ENCODE measurements at regions not wholly inside any gene's neighbourhood (a gene's known extent, or its start where the extent isn't known, plus 50 kb on each side); places are given as distances from the start of the nearest gene placed in this dataset.
A peak's percentile ranks its signal among the peaks of the same experiment; 100 is the strongest.

- Mint-ChIP-seq H3K9me3 (no peaks in the 10 kb centered on the region), H3K4me3 (no peak overlapping the region)
These were observed 50.4 kb upstream of the CIBAR2 start for GRCh38 chr16:85162478-85163277.

DNA sequence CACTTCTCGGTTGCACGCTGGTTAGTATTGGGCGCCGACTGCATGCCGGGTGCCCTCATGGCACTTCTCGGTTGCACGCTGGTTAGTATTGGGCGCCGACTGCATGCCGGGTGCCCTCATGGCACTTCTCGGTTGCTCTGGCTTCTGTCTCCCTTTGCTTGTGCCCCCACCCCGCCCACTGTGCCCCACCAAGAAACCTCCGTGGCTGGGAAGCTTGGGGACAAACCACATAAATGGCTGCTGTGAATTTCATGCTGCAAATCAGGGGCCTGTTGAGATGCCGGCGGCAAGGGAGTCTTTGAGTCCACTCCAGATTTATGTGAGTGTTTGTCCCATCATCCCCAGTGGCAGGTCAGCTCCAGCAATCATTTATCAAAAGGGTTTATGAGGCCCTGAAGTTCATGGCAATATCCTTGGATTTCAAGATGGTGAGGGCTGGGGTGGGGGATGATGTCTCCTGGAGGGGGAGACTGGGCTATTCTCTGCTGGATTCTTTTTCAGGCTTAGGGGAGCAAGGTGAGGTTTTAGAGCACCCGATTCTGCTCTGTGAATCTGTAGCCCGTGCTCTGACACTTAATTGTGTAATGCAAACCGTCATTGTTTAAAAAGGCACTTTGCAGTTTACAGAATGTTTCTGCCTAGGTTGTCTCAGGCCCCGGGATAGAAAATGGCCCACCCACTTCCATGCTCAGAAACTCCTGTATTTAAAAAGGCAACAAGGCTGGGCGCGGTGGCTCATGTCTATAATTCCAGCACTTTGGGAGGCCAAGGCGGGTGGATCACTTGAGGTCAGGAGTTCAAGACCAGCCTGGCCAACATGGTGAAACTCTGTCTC lies 51.2 kb upstream of the CIBAR2 start:
- no peaks in the 10 kb centered on the region for H3K36me3 Mint-ChIP-seq
- no peaks in the 10 kb centered on the region for H3K4me1 Mint-ChIP-seq
- no peak overlapping the region for H3K27ac Mint-ChIP-seq
- no peak overlapping the region for H3K4me3 Mint-ChIP-seq
- no peaks in the 10 kb centered on the region for H3K9me3 Mint-ChIP-seq
- CTCF ChIA-PET = interaction anchor here (1.3 kb wide), 1 partner anchor 49 kb away, joined by 3 read pairs; no protein-coding TSS in a partner anchor
- no peak for DNase-seq
- H3K27me3 Mint-ChIP-seq = peaks cover 46% of the 10 kb centered on the region

More at GRCh38 chr16:85162478-85163277, 50.4 kb upstream of the CIBAR2 start:
- CTCF ChIA-PET = interaction anchor here (1.3 kb wide), 1 partner anchor 48 kb away, joined by 3 read pairs; no protein-coding TSS in a partner anchor
- Mint-ChIP-seq H3K27ac (no peak overlapping the region), H3K36me3 (no peaks in the 10 kb centered on the region), H3K4me1 (peaks cover 6% of the 10 kb centered on the region), H3K27me3 (peaks cover 44% of the 10 kb centered on the region)
- no peak for DNase-seq

- CTCF ChIA-PET = no interaction called here
- Mint-ChIP-seq H3K4me1 (no peaks in the 10 kb centered on the region), H3K36me3 (no peaks in the 10 kb centered on the region), H3K27me3 (peaks cover 49% of the 10 kb centered on the region), H3K27ac (peak overlapping the region; percentile 54), H3K4me3 (no peak overlapping the region), H3K9me3 (no peaks in the 10 kb centered on the region)
- DNase-seq = no peak
These were observed 52.2 kb upstream of the CIBAR2 start for GRCh38 chr16:85164431-85164830.

DNA sequence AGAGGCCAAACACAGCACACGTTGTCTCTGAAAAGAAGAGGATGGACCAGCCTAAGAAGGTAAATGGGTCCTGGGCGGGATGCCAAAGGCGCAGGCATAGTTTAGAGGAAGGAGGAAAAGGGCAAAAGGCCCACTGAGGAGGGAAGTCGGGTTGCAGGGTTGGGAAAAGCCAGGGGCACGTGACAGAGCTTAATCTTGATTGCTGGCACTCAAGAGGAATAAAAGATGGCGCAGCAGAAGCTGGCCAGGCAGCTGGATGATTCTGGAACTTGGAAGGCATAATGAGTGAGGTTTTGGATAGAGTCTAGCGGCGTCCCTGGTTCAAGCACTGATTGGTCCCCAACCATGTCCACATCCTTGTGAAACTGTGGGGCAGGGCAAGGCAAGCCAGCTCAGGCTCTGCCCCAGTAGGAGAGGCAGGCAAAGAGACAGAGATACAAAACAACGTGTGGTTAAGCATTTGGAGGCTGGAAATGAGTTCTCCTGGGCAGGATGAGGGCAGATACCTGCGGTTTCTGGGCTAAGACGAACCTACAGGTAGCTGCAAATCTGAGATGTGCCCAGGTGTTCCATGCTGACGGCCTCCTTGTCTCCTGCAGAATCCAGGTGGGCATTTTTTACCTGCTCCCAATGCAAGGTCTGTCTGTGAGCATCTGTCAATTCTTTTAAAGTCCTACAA lies 52.7 kb upstream of the CIBAR2 start:
- H3K27ac Mint-ChIP-seq = peak overlapping the region; percentile 54
- no peaks in the 10 kb centered on the region for H3K4me1 Mint-ChIP-seq
- H3K9me3 Mint-ChIP-seq = no peaks in the 10 kb centered on the region
- H3K36me3 Mint-ChIP-seq = no peaks in the 10 kb centered on the region
- no peak overlapping the region for H3K4me3 Mint-ChIP-seq
- DNase-seq = no peak
- CTCF ChIA-PET = no interaction called here
- H3K27me3 Mint-ChIP-seq = peaks cover 53% of the 10 kb centered on the region

DNA sequence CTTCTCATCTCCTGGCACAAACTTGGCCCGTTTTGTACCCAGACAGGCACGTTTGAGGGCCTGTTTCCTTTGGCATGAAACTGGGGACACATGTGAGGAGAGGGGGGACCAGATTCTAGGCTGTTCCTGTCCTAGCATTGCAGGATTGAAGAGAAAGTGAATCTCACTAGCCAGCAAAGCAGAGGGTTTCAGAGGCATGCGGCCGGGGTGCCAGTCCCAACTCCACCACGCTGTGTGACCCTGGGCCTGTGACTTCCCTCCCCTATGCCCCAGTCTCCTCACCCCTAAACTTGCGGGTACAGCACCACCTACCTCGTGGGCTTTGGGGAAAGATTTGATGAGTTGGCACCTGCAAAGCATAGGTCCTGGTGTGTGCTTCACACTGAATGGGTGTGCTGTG lies 53.5 kb upstream of the CIBAR2 start:
- peaks cover 61% of the 10 kb centered on the region for H3K27me3 Mint-ChIP-seq
- CTCF ChIA-PET = no interaction called here
- no peak overlapping the region for H3K27ac Mint-ChIP-seq
- H3K9me3 Mint-ChIP-seq = no peaks in the 10 kb centered on the region
- H3K36me3 Mint-ChIP-seq = no peaks in the 10 kb centered on the region
- no peak overlapping the region for H3K4me3 Mint-ChIP-seq
- no peaks in the 10 kb centered on the region for H3K4me1 Mint-ChIP-seq
- DNase-seq = no peak

DNA sequence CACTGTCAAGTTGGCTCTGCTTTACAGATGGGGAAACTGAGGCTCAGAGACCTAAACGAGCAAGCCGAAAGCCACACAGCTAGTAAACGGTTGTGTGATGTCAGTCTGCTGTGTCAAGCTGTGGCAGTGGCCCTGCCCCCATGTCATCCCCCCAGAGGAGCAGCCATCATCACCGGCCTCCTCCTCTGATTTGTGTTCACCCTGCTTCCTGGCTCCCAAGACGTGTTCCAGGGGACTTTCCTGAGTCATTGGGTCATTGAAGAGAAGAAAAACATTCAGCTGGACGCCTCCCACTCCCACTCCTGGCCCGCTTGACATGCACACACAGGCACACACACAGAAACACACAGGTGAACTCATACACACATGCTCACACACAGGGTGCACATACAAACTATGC lies 54.0 kb upstream of the CIBAR2 start:
- H3K9me3 Mint-ChIP-seq = no peaks in the 10 kb centered on the region
- no peak for DNase-seq
- H3K4me1 Mint-ChIP-seq = no peaks in the 10 kb centered on the region
- H3K27ac Mint-ChIP-seq = no peak overlapping the region
- no peaks in the 10 kb centered on the region for H3K36me3 Mint-ChIP-seq
- no peak overlapping the region for H3K4me3 Mint-ChIP-seq
- CTCF ChIA-PET = no interaction called here
- peaks cover 66% of the 10 kb centered on the region for H3K27me3 Mint-ChIP-seq

DNA sequence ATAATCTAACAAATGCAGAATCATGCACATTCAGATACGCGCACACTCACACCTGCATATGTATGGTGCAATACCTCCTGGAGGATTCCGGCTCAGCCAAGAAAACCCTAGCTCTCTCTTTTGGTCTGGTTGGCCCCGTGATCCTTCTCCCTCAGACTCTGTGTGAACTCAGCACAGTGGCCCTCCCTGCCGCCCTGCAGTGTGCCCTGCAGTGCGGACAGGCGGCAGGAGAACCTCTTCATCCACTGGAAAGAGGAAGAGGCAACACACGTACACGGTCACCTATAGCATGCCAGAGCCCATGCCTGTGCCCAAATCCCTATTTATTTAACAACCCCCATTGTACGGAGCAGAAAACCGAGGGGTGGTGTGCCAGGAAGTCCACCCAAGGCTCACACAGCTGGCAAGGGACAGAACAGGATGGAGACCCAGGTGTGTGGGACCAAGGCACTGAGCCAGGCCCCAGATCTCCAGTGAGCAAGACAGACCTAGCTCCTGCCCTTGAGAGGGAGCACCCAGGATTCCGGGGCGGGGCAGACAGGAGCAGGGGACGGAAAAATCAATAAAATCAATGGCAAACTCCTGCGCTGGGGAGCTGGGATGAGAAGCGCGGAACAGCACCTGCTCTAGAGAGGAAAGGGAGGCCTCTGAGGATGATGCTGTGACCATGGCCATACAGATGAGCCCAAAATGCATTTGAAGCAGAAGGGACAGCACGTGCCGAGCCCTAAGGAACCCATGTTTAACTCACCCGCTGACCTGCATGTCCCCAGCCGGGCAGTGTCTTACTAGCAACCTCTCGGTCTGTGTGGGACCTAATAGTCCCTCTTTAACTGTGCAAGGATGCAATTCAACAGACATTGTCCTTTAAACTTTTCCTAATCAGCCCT lies 54.7 kb upstream of the CIBAR2 start:
- Mint-ChIP-seq H3K4me1 (no peaks in the 10 kb centered on the region), H3K4me3 (no peak overlapping the region), H3K36me3 (no peaks in the 10 kb centered on the region), H3K27ac (no peak overlapping the region), H3K9me3 (no peaks in the 10 kb centered on the region), H3K27me3 (peaks cover 72% of the 10 kb centered on the region)
- CTCF ChIA-PET = no interaction called here
- DNase-seq = no peak

GRCh38 chr16:85167589-85168537 lies 55.6 kb upstream of the CIBAR2 start:
- CTCF ChIA-PET = no interaction called here
- Mint-ChIP-seq H3K27me3 (peaks cover 82% of the 10 kb centered on the region), H3K27ac (no peak overlapping the region), H3K4me3 (no peak overlapping the region), H3K4me1 (no peaks in the 10 kb centered on the region), H3K36me3 (no peaks in the 10 kb centered on the region), H3K9me3 (no peaks in the 10 kb centered on the region)
- DNase-seq = no peak

GRCh38 chr16:85168732-85169256 lies 56.5 kb upstream of the CIBAR2 start:
- Mint-ChIP-seq H3K9me3 (no peaks in the 10 kb centered on the region), H3K27ac (no peak overlapping the region), H3K4me1 (no peaks in the 10 kb centered on the region), H3K27me3 (peaks cover 87% of the 10 kb centered on the region), H3K36me3 (no peaks in the 10 kb centered on the region), H3K4me3 (peak overlapping the region; percentile 43)
- DNase-seq = no peak
- CTCF ChIA-PET = no interaction called here

DNA sequence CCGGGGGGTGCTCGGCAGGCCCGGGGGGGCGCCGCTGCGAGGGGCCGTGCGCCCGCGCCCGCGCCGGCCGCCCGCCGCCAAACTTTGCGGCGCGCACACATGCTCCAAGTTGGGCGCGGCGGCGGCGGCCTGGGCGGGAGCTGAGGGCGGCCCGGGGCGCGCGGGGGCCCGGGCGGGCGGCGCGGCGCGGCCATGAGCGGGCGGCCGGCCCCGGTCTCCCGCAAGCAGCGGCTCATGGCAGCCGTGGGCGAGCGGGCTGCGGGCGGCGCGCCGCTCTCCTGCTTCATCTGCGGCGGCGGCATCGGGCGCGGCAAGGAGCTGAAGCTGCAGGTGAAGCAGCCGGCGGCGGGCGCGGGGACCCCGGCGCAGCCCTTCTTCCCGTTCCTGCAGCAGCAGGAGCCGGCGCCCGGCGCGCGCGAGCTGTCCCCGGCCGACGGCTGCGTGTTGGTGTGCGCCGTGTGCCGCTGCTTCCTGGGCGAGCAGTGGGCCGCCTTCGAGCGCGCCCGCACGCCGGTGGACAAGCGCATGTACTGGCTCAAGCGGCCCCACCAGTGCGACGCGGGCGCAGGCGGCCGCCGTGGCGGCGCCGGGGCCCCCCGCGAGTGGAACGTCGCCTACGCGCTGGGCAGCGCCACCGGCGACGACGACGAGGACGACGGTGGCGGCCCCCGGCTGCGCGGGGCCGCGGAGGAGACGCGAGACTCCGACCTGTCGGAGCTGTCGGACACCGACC lies 57.2 kb upstream of the CIBAR2 start:
- no peaks in the 10 kb centered on the region for H3K9me3 Mint-ChIP-seq
- CTCF ChIA-PET = no interaction called here
- no peaks in the 10 kb centered on the region for H3K4me1 Mint-ChIP-seq
- H3K27ac Mint-ChIP-seq = no peak overlapping the region
- H3K36me3 Mint-ChIP-seq = no peaks in the 10 kb centered on the region
- H3K4me3 Mint-ChIP-seq = no peak overlapping the region
- DNase-seq = no peak
- H3K27me3 Mint-ChIP-seq = peaks cover 92% of the 10 kb centered on the region

DNA sequence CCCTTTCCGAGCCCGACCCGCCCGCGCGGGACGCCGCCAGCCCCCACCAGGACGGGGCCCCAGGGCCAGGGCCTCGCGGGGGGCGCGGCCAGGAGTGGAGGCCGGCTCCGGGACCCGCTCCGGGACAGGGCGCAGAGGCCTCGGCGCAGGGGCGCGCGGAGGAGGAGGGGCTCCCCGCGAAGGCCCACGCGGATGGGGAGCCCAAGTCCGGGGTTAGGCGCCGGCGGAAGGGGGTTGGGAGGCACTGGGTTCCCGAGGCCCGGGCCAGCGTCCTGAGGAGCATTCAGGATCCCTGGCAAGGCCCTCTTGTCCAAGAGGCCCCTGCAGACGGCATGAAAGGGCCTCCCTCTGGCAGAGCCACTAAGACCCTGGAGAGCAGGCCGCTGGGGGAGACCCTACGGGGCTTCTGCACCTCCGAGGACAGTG lies 57.8 kb upstream of the CIBAR2 start:
- no peak for DNase-seq
- no peaks in the 10 kb centered on the region for H3K36me3 Mint-ChIP-seq
- CTCF ChIA-PET = no interaction called here
- no peaks in the 10 kb centered on the region for H3K9me3 Mint-ChIP-seq
- H3K27ac Mint-ChIP-seq = no peak overlapping the region
- H3K4me3 Mint-ChIP-seq = no peak overlapping the region
- peaks cover 92% of the 10 kb centered on the region for H3K27me3 Mint-ChIP-seq
- no peaks in the 10 kb centered on the region for H3K4me1 Mint-ChIP-seq

DNA sequence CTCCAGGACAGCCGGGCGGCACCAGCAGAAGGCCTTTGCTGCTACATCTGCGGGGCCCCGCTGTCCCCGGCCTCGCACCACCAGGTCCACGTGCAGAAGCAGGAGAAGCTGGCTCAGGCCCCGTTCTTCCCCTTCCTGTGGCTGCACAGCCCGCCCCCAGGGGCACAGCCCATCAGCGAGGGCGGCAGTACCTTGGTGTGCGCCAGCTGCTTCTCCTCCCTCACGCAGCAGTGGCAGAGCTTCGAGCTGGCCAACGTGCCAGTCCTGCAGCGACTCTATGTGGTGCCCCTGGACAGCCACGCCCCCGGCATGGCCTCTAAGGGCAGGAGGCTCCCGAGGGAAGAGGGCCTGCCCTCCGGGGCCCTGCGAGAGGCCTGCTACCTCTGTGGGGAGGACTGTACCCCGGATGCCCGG lies 58.3 kb upstream of the CIBAR2 start:
- Mint-ChIP-seq H3K27me3 (peaks cover 92% of the 10 kb centered on the region), H3K36me3 (no peaks in the 10 kb centered on the region), H3K4me3 (peak overlapping the region; percentile 15), H3K9me3 (no peaks in the 10 kb centered on the region), H3K27ac (no peak overlapping the region), H3K4me1 (no peaks in the 10 kb centered on the region)
- CTCF ChIA-PET = no interaction called here
- no peak for DNase-seq
